ENCODE measurements at regions not wholly inside any gene's neighbourhood (a gene's known extent, or its start where the extent isn't known, plus 50 kb on each side); places are given as distances from the start of the nearest gene placed in this dataset.

GRCh38 chr10:31704195-31704594, 224.4 kb downstream of the ARHGAP12 start:
- no peak for TF ChIP-seq POLR2AphosphoS5 (IDR thresholded peaks at IDR 0.05; ENCODE audit: low read depth, low read length)
- no peak for TF ChIP-seq SIN3A (IDR thresholded peaks at IDR 0.05; ENCODE audit: borderline replicate concordance, insufficient read depth, low read length)
- TF ChIP-seq TAF1 (IDR thresholded peaks at IDR 0.05; ENCODE audit: borderline replicate concordance, insufficient read depth, low read length) = no peak

Data from PFSK-1 (cell line).